T-cell (primary cell): ENCODE measurements at regions not wholly inside any gene's neighbourhood (a gene's known extent, or its start where the extent isn't known, plus 50 kb on each side); places are given as distances from the start of the nearest gene placed in this dataset.

Experiments
- ATAC-seq, 4 experiments: fragments of 200-7000 bp in 3 of 4; fragments of 150-1000 bp in 1 of 4; cut with Tn5 transposase; replicated peaks in 1 of 4; 1 replicate in 3 of 4; 2 replicates in 1 of 4; pipeline ENCODE4 v1.10.0; 2021; ENCODE audit warnings: moderate library complexity in 3 of 4, mild to moderate bottlenecking in 2 of 4, moderate number of reproducible peaks in 1 of 4
- CTCF ChIA-PET, 2 donors: fragments of 300-600 bp; sonication (Branson Sonifier 250); formaldehyde crosslinking; loops; one replicate each; lab custom pipeline; 2022; ENCODE audit warnings: antibody characterized with exemption in 2 of 2; lab: Charles Lee
- POLR2A ChIA-PET, 2 donors: fragments of 300-600 bp; sonication (Branson Sonifier 250); formaldehyde crosslinking; loops; one replicate each; lab custom pipeline; 2022; ENCODE audit warnings: antibody characterized with exemption in 2 of 2; lab: Charles Lee
- DNase-seq, 35 experiments: peaks; one replicate each; pipeline versions ENCODE4 v3.0.0 to v3.0.0-alpha.2; 2013 to 2023
- H3K27ac ChIP-seq: one replicate; pipeline ENCODE4 v1.5.1; 2013; ENCODE audit warnings: low read length
- H3K27me3 ChIP-seq, 2 experiments: replicated peaks in 1 of 2; 1 replicate in 1 of 2; 2 replicates in 1 of 2; pipeline versions ENCODE4 v1.6.1 to v1.7.0; 2013; ENCODE audit warnings: low read length in 1 of 2, mixed read lengths in 1 of 2; ENCODE audit not compliant: control insufficient read depth in 2 of 2, insufficient read depth in 2 of 2; ENCODE audit errors: extremely low read depth in 1 of 2
- H3K36me3 ChIP-seq, 2 donors: 1 replicate in 1 of 2; 2 replicates in 1 of 2; pipeline versions ENCODE4 v1.6.1 to v1.7.0; 2013; ENCODE audit warnings: low read length in 1 of 2; ENCODE audit not compliant: control insufficient read depth in 2 of 2, insufficient read depth in 1 of 2; ENCODE audit errors: extremely low read depth in 1 of 2
- H3K4me1 ChIP-seq, 2 experiments: 1 replicate in 1 of 2; 2 replicates in 1 of 2; pipeline versions ENCODE4 v1.6.1 to v1.7.0; 2013; ENCODE audit warnings: low read length in 2 of 2, mixed read lengths in 1 of 2; ENCODE audit not compliant: insufficient read depth in 2 of 2, control insufficient read depth in 1 of 2; ENCODE audit errors: extremely low read depth in 1 of 2
- H3K4me3 ChIP-seq, 2 donors: 1 replicate in 1 of 2; 2 replicates in 1 of 2; pipeline versions ENCODE4 v1.5.1 to v1.7.0; 2013; ENCODE audit warnings: mild to moderate bottlenecking in 2 of 2, low read length in 1 of 2, moderate library complexity in 1 of 2; ENCODE audit not compliant: control insufficient read depth in 1 of 2; ENCODE audit errors: extremely low read depth in 1 of 2
- H3K9me3 ChIP-seq: 2 replicates; pipeline ENCODE4 v1.7.0; 2013
- H3K27ac Mint-ChIP-seq, 2 donors: one replicate each; pipeline ENCODE4 v1.8.0; 2020 to 2021; ENCODE audit warnings: mild to moderate bottlenecking in 2 of 2, mixed read lengths in 2 of 2
- H3K27me3 Mint-ChIP-seq, 2 donors: one replicate each; pipeline ENCODE4 v1.8.0; 2021 to 2022; ENCODE audit warnings: mixed read lengths in 2 of 2
- H3K36me3 Mint-ChIP-seq: one replicate; pipeline ENCODE4 v1.8.0; 2021; ENCODE audit warnings: mixed read lengths
- H3K4me1 Mint-ChIP-seq, 3 donors: one replicate each; pipeline ENCODE4 v1.8.0; 2020 to 2022; ENCODE audit warnings: mixed read lengths in 3 of 3, mild to moderate bottlenecking in 1 of 3
- H3K4me3 Mint-ChIP-seq, 3 donors: one replicate each; pipeline ENCODE4 v1.8.0; 2020 to 2022; ENCODE audit warnings: mild to moderate bottlenecking in 3 of 3, mixed read lengths in 3 of 3, moderate library complexity in 3 of 3
- H3K9me3 Mint-ChIP-seq, 3 donors: one replicate each; pipeline ENCODE4 v1.8.0; 2020 to 2022; ENCODE audit warnings: mixed read lengths in 3 of 3
- WGBS: methylation state at CpG from one replicate; pipeline ENCODE4 v1.1.5; 2013; ENCODE audit warnings: missing lambda C conversion rate; ENCODE audit not compliant: insufficient coverage; 5-methylcytosine and 5-hydroxymethylcytosine counted together

GRCh38 chr12:127785540-127785939, 481.4 kb upstream of the TMEM132C start:
- DNase-seq (no peak), ATAC-seq (no peak)
- no peaks in the 10 kb centered on the region for H3K36me3 Mint-ChIP-seq
- CTCF ChIA-PET = no interaction called here
- Histone ChIP-seq H3K9me3 (no peaks in the 10 kb centered on the region), H3K4me3 (no peak overlapping the region), H3K4me1 (no peaks in the 10 kb centered on the region), H3K27me3 (no peaks in the 10 kb centered on the region), H3K27ac (no peak overlapping the region), H3K36me3 (no peaks in the 10 kb centered on the region)
- WGBS = no CpG with 5 or more reads among the region's 5 CpGs
- H3K27me3 Mint-ChIP-seq = no peaks in the 10 kb centered on the region
- no peak overlapping the region for H3K4me3 Mint-ChIP-seq
- no peak overlapping the region for H3K27ac Mint-ChIP-seq
- H3K9me3 Mint-ChIP-seq = peaks cover 3 to 19% (median 16%) of the 10 kb centered on the region in 3 donors
- H3K4me1 Mint-ChIP-seq = no peaks in the 10 kb centered on the region
- POLR2A ChIA-PET = no interaction called here

DNA sequence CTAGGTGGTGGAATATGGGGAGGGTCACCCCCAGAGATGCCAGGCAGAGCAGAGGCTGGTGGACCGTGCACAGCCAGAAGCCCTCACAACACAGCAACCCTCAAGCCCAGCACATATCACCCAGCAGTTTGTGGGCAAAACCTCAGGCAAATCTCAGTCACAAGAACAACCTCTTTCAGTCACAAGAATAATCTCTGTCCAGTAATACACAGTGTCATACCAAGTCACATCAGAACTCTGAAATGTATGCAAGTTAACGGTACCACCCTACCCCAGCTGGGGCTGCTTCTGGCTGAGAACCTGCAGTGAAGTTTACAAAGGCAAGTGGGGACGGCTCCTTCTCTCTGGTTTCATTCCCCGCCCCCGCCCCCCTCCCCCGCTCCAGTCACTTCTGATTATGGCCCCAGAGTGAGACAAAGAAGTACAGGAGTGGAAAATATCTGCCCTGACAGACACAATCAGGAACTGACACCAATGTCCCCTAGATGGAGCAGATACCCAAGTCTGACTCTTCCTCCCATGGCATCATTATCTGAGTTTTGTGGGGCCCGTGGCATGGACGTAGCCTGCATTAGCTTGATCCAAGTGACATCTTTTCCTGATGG, 480.9 kb upstream of the TMEM132C start:
- Histone ChIP-seq H3K36me3 (no peaks in the 10 kb centered on the region), H3K4me1 (no peaks in the 10 kb centered on the region), H3K27me3 (no peaks in the 10 kb centered on the region), H3K27ac (no peak overlapping the region), H3K4me3 (no peak overlapping the region), H3K9me3 (no peaks in the 10 kb centered on the region)
- 66% methylated on average over 3 of the region's 8 CpGs for whole genome bisulfite sequencing
- Mint-ChIP-seq H3K4me1 (no peaks in the 10 kb centered on the region), H3K4me3 (no peak overlapping the region), H3K27ac (no peak overlapping the region), H3K9me3 (peaks cover 3 to 20% (median 19%) of the 10 kb centered on the region in 3 donors), H3K36me3 (no peaks in the 10 kb centered on the region), H3K27me3 (no peaks in the 10 kb centered on the region)
- POLR2A ChIA-PET = no interaction called here
- ATAC-seq = no peak
- DNase-seq = no peak
- CTCF ChIA-PET = no interaction called here

DNA sequence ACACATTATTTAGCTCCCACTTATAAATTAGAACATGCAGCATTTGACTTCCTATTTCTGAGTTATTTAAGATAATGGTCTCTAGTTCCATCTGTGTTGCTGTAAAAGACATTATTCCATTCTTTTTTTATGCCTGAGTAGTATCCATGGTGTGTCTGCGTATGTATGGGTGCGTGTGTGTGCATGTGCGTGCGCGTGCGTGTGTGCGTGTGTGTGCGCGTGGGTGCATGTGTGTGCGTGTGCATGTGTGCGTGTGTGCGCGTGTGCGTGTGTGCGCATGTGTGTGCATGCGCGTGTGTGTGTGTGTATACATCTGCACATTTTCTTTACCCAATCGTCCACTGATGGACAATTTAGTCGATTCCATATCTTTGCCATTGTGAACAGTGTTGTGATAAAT, 479.4 kb upstream of the TMEM132C start:
- Mint-ChIP-seq H3K36me3 (no peaks in the 10 kb centered on the region), H3K27me3 (no peaks in the 10 kb centered on the region), H3K4me3 (no peak overlapping the region), H3K9me3 (peaks cover 3 to 22% (median 19%) of the 10 kb centered on the region in 3 donors), H3K4me1 (no peaks in the 10 kb centered on the region), H3K27ac (no peak overlapping the region)
- no peak overlapping the region for H3K27ac ChIP-seq
- H3K27me3 ChIP-seq = no peaks in the 10 kb centered on the region
- DNase-seq = no peak
- ChIA-PET POLR2A (no interaction called here), CTCF (no interaction called here)
- no peaks in the 10 kb centered on the region for H3K36me3 ChIP-seq
- H3K4me1 ChIP-seq = no peaks in the 10 kb centered on the region
- no peaks in the 10 kb centered on the region for H3K9me3 ChIP-seq
- WGBS = 100% methylated on average over 1 of the region's 19 CpGs
- no peak for ATAC-seq
- H3K4me3 ChIP-seq = no peak overlapping the region

DNA sequence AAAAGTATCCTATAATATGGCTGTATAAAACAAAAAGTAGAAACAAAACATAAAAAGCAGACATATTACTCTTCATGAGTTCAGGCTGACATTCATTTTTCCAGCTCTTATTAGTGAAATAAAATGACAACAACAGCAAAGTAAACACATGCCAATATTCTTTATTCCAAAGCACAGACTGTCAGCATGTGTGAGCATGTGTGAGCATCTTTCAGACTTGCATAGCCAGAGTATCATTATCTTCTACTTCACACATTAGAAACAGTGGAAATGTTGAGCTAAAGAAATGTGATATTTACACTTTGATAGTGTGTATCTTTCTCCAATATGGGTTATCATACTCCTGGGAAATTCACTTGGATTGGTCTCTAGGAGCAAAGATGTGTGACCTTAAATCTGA, 476.6 kb upstream of the TMEM132C start:
- POLR2A ChIA-PET = no interaction called here
- H3K9me3 Mint-ChIP-seq = peaks cover 3 to 18% (median 17%) of the 10 kb centered on the region in 3 donors

GRCh38 chr12:127791217-127791616, 475.8 kb upstream of the TMEM132C start:
- Histone ChIP-seq H3K9me3 (no peaks in the 10 kb centered on the region), H3K27ac (no peak overlapping the region), H3K4me3 (no peak overlapping the region), H3K27me3 (no peaks in the 10 kb centered on the region), H3K36me3 (no peaks in the 10 kb centered on the region), H3K4me1 (no peaks in the 10 kb centered on the region)
- H3K36me3 Mint-ChIP-seq = no peaks in the 10 kb centered on the region
- POLR2A ChIA-PET = no interaction called here
- CTCF ChIA-PET = no interaction called here
- H3K27me3 Mint-ChIP-seq = no peaks in the 10 kb centered on the region
- no peak overlapping the region for H3K4me3 Mint-ChIP-seq
- ATAC-seq = no peak
- DNase-seq = no peak
- H3K27ac Mint-ChIP-seq = no peak overlapping the region
- H3K4me1 Mint-ChIP-seq = no peaks in the 10 kb centered on the region
- peaks cover 3 to 18% (median 11%) of the 10 kb centered on the region in 3 donors for H3K9me3 Mint-ChIP-seq
- no CpG with 5 or more reads among the region's 7 CpGs for WGBS

More for the DNA sequence above, 476.6 kb upstream of the TMEM132C start:
- no peaks in the 10 kb centered on the region for H3K4me1 Mint-ChIP-seq
- H3K9me3 ChIP-seq = no peaks in the 10 kb centered on the region
- H3K4me3 ChIP-seq = no peak overlapping the region
- H3K36me3 ChIP-seq = no peaks in the 10 kb centered on the region
- no peaks in the 10 kb centered on the region for H3K27me3 Mint-ChIP-seq
- no peaks in the 10 kb centered on the region for H3K27me3 ChIP-seq
- H3K4me1 ChIP-seq = no peaks in the 10 kb centered on the region
- H3K4me3 Mint-ChIP-seq = no peak overlapping the region
- no peak for DNase-seq
- CTCF ChIA-PET = no interaction called here
- H3K27ac ChIP-seq = no peak overlapping the region
- ATAC-seq = no peak
- no peak overlapping the region for H3K27ac Mint-ChIP-seq
- H3K36me3 Mint-ChIP-seq = no peaks in the 10 kb centered on the region

DNA sequence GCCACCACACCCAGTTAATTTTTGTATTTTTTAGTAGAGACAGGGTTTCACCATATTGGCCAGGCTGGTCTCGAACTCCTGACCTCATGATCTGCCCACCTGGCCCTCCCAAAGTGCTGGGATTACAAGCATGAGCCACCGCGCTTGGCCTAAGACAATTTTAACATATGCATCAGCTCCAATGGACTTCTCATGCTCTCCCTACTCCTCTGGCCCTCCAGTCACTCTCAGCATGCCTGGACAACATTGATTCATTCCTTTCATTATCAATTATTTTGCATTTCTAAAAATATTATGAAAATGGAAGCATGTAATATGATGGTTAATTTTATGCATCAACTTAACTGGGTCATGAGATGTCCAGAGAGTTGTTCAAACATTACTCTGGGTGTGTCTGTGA, 469.1 kb upstream of the TMEM132C start:
- H3K4me1 Mint-ChIP-seq = no peaks in the 10 kb centered on the region
- H3K27ac Mint-ChIP-seq = no peak overlapping the region
- no peaks in the 10 kb centered on the region for H3K9me3 ChIP-seq
- ChIA-PET POLR2A (no interaction called here), CTCF (no interaction called here)
- no peak overlapping the region for H3K4me3 Mint-ChIP-seq
- DNase-seq = no peak
- WGBS = 50% methylated on average over 2 of the region's 3 CpGs
- H3K27me3 ChIP-seq = no peaks in the 10 kb centered on the region
- no peak overlapping the region for H3K27ac ChIP-seq
- H3K9me3 Mint-ChIP-seq = peaks cover 4 to 13% (median 11%) of the 10 kb centered on the region in 3 donors
- no peaks in the 10 kb centered on the region for H3K36me3 ChIP-seq
- no peaks in the 10 kb centered on the region for H3K27me3 Mint-ChIP-seq
- H3K4me3 ChIP-seq = no peak overlapping the region
- no peaks in the 10 kb centered on the region for H3K4me1 ChIP-seq
- no peaks in the 10 kb centered on the region for H3K36me3 Mint-ChIP-seq
- ATAC-seq = no peak

GRCh38 chr12:127802271-127802670, 464.7 kb upstream of the TMEM132C start:
- Mint-ChIP-seq H3K36me3 (no peaks in the 10 kb centered on the region), H3K4me1 (no peaks in the 10 kb centered on the region), H3K27me3 (no peaks in the 10 kb centered on the region), H3K4me3 (no peak overlapping the region), H3K27ac (no peak overlapping the region), H3K9me3 (peaks cover 7 to 15% (median 10%) of the 10 kb centered on the region in 3 donors)
- H3K4me1 ChIP-seq = no peaks in the 10 kb centered on the region
- H3K27ac ChIP-seq = no peak overlapping the region
- H3K9me3 ChIP-seq = no peaks in the 10 kb centered on the region
- no peaks in the 10 kb centered on the region for H3K36me3 ChIP-seq
- ChIA-PET CTCF (no interaction called here), POLR2A (no interaction called here)
- no peak for ATAC-seq
- DNase-seq = no peak
- no peak overlapping the region for H3K4me3 ChIP-seq
- H3K27me3 ChIP-seq = no peaks in the 10 kb centered on the region
- no CpG with 5 or more reads among the region's 6 CpGs for WGBS
